ENCODE measurements at regions not wholly inside any gene's neighbourhood (a gene's known extent, or its start where the extent isn't known, plus 50 kb on each side); places are given as distances from the start of the nearest gene placed in this dataset.

DNA sequence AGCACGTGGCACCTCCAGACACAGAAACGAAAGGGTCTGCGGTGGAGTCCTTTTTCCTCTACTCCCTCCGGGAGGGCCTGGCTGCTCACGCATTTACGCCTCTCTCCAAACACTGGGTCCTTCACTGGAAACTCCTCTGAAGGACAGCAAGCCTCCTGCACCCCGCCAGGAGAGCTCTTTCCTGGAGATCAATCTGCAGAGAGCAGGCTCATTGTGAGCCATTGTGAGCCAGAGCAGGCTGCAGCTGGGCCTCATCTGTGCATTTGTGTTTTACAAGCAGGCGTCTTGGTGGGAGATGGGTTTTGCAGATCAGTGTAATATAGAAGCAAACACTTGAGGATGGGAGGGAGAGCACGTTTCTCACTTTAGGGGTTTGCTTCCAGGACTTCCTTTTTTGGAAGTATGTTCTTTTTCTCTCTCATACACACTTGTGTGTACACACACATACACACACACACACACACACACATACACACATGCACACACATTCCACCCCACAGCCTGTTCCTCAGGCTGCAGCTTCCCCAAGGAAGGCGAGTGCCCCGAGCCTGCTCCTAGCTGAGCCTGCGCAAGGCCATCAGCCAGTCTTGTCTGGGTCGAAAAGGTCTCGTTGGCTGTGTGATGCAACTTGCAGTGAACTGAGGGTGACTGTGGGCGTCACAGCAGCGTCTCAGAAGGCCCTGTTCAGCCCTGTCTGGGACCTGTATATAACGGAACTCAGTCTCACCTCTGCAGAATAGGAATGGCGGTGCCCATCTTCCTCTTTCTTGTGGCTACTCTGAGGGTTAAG, 163.5 kb downstream of the GLI2 start:
- TF ChIP-seq, protein P1, sequence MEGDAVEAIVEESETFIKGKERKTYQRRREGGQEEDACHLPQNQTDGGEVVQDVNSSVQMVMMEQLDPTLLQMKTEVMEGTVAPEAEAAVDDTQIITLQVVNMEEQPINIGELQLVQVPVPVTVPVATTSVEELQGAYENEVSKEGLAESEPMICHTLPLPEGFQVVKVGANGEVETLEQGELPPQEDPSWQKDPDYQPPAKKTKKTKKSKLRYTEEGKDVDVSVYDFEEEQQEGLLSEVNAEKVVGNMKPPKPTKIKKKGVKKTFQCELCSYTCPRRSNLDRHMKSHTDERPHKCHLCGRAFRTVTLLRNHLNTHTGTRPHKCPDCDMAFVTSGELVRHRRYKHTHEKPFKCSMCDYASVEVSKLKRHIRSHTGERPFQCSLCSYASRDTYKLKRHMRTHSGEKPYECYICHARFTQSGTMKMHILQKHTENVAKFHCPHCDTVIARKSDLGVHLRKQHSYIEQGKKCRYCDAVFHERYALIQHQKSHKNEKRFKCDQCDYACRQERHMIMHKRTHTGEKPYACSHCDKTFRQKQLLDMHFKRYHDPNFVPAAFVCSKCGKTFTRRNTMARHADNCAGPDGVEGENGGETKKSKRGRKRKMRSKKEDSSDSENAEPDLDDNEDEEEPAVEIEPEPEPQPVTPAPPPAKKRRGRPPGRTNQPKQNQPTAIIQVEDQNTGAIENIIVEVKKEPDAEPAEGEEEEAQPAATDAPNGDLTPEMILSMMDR (IDR thresholded peaks at IDR 0.05) = no peak
- TF ChIP-seq POLR2A (IDR thresholded peaks at IDR 0.05) = no peak
